RWPE1 (cell line): ENCODE measurements at regions not wholly inside any gene's neighbourhood (a gene's known extent, or its start where the extent isn't known, plus 50 kb on each side); places are given as distances from the start of the nearest gene placed in this dataset.
"Not testable (repeated sequence)": the region's sequence is repeated elsewhere in the genome, so short reads cannot be mapped to it uniquely, and the experiment has no call there.

Source experiments
- CTCF ChIA-PET: fragments of 350-600 bp; sonication (Branson Sonifier 250); formaldehyde crosslinking; extraction: SDS; loops from one replicate; lab custom pipeline; 2021; lab: Yijun Ruan, JAX
- POLR2A ChIA-PET: fragments of 400-600 bp; formaldehyde crosslinking; extraction: SDS; loops from one replicate; lab custom pipeline; 2020; ENCODE audit warnings: antibody characterized with exemption; ENCODE audit not compliant: low non-redundant PET; lab: Yijun Ruan, JAX
- DNase-seq: peaks from one replicate; pipeline ENCODE4 v3.0.0; 2012; ENCODE audit warnings: low spot score
- H3K27ac ChIP-seq: fragments of 450-650 bp; 2 replicates; pipeline ENCODE4 v1.5.1; 2017
- CTCF ChIP-seq: fragments of 450-650 bp; conservative IDR thresholded peaks from 2 replicates; pipeline ENCODE4 v1.5.1; 2017; ENCODE audit warnings: low read depth, mild to moderate bottlenecking

GRCh38 chr6:68226460-68226859 lies 408.6 kb upstream of the ADGRB3 start:
- H3K27ac ChIP-seq, result no peak overlapping the region
- ChIA-PET CTCF (interaction anchor here (0.6 to 0.9 kb wide), 5 partner anchors 9 to 1475 kb away, joined by 3 to 5 read pairs (median 4); no protein-coding TSS in a partner anchor), POLR2A (no interaction called here)
- DNase-seq, result no peak
- no peak for TF ChIP-seq CTCF

GRCh38 chr6:68225729-68226128 lies 409.4 kb upstream of the ADGRB3 start:
- no peak for DNase-seq
- TF ChIP-seq CTCF, result no peak
- no peak overlapping the region for H3K27ac ChIP-seq
- ChIA-PET POLR2A (no interaction called here), CTCF (interaction anchor here (0.7 kb wide), 1 partner anchor 1320 kb away, joined by 3 read pairs; no protein-coding TSS in a partner anchor)

- ChIA-PET CTCF (no interaction called here), POLR2A (no interaction called here)
- TF ChIP-seq CTCF, result no peak
- DNase-seq, result no peak
- H3K27ac ChIP-seq, result no peak overlapping the region
Measured at GRCh38 chr6:68211242-68211795, 423.8 kb upstream of the ADGRB3 start.

GRCh38 chr6:68207612-68208011 lies 427.5 kb upstream of the ADGRB3 start:
- POLR2A ChIA-PET, DNase-seq, H3K27ac ChIP-seq: not testable (repeated sequence)
- CTCF ChIA-PET, result interaction anchor here (0.7 kb wide), 1 partner anchor 1310 kb away, joined by 3 read pairs; no protein-coding TSS in a partner anchor

- TF ChIP-seq CTCF, result no peak
- POLR2A ChIA-PET, result no interaction called here
Measured at GRCh38 chr6:68200929-68201328, 434.2 kb upstream of the ADGRB3 start.

GRCh38 chr6:68197356-68197755 lies 437.7 kb upstream of the ADGRB3 start:
- POLR2A ChIA-PET, result no interaction called here
- DNase-seq, result no peak
- no peak for TF ChIP-seq CTCF
- CTCF ChIA-PET, result no interaction called here
- no peak overlapping the region for H3K27ac ChIP-seq

More at GRCh38 chr6:68200929-68201328, 434.2 kb upstream of the ADGRB3 start:
- H3K27ac ChIP-seq, result no peak overlapping the region
- CTCF ChIA-PET, result no interaction called here
- DNase-seq, result no peak

GRCh38 chr6:68196645-68197044 lies 438.4 kb upstream of the ADGRB3 start:
- H3K27ac ChIP-seq, result no peak overlapping the region
- peak; percentile 3 for DNase-seq
- ChIA-PET CTCF (no interaction called here), POLR2A (no interaction called here)
- TF ChIP-seq CTCF, result peak; percentile 18; the same call in 1 of the 2 replicates

GRCh38 chr6:68195753-68196152 lies 439.3 kb upstream of the ADGRB3 start:
- POLR2A ChIA-PET, H3K27ac ChIP-seq, DNase-seq: not testable (repeated sequence)
- CTCF ChIA-PET, result interaction anchor here (0.6 kb wide), 1 partner anchor 145 kb away, joined by 3 read pairs; no protein-coding TSS in a partner anchor
